ENCODE measurements at regions not wholly inside any gene's neighbourhood (a gene's known extent, or its start where the extent isn't known, plus 50 kb on each side); places are given as distances from the start of the nearest gene placed in this dataset.

DNA sequence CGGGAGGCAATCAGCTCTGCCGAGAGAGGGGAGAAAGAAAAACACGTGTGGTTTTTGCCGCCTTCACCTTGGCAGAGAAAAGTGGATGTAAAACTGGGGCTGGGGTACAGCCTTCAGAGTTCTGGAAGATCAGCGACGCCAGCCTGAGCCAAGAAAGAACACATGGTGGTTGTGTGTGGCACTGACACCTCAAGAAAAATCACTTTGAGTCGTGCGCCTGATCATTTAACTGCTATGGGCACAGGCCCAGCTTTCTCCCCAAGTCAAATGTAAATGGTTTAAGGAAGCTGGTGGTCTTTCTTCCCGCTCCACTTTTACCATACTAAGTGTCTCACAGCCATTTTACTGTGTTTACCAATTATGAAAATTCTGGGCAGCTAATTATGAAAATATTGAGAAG, 461.8 kb upstream of the SOX9 start:
- DNase-seq, result no peak

- DNase-seq, result no peak
Observed at GRCh38 chr17:71664861-71665260, 456.0 kb upstream of the SOX9 start.

- DNase-seq, result no peak
Observed at GRCh38 chr17:71666047-71666446, 454.8 kb upstream of the SOX9 start.

DNA sequence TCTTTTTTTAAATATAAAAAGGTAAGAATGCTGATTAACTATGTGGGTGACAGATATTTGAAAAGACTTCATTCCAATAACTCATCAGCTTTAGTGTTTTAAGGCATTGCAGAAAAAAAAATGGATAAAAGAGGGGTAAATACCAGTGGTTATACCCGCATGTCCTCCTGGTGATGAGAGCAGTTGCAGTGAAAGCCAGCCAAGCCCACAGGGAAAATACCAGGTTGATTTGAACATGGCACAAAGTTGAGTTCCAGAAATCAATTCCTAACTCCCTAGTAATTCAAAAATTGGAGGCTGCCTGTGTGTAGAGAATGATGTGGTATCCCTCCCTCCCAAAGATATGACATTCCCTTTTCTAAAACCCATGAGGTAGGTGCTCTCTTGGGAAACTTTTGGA, 453.2 kb upstream of the SOX9 start:
- DNase-seq, result no peak

GRCh38 chr17:71668807-71669206, 452.0 kb upstream of the SOX9 start:
- no peak for DNase-seq

GRCh38 chr17:71677439-71677838, 443.4 kb upstream of the SOX9 start:
- no peak for DNase-seq

GRCh38 chr17:71679832-71680231, 441.0 kb upstream of the SOX9 start:
- no peak for DNase-seq

- no peak for DNase-seq
Observed at GRCh38 chr17:71681427-71682173, 439.2 kb upstream of the SOX9 start.

DNA sequence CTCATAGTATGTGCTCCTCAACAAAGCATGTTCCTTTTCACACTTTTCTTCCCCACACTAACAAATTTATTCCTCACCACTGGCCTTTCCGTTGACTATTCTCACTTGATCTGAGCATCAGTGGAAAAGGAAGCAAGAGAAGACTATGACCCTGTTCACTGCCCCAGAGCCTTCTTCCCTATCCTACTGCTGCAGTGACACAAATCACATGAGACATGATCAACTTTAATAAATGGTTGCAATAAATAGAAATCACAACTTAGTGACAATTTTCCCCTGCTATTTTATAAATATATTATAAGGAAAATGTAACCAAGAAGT, 438.7 kb upstream of the SOX9 start:
- no peak for DNase-seq

DNA sequence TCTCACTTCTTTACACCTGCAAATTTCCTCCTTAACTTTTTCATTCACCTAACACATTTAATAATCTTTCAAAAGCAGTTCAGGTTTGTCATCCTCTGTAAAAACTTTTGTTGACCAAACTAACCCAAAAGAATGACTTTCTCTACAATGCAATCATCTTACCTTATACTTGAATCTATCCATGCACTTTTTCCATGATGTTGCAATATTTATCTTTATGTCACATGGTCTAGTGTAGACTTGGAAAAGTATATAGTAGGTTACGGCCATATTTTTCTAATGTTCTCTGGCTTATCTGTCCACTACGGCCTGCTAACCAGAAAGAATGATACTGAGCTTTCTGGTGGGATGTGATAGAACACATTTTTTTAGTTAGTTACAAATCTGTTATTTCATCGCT, 431.0 kb upstream of the SOX9 start:
- DNase-seq, result no peak

GRCh38 chr17:71699907-71700306, 420.9 kb upstream of the SOX9 start:
- DNase-seq, result no peak

DNA sequence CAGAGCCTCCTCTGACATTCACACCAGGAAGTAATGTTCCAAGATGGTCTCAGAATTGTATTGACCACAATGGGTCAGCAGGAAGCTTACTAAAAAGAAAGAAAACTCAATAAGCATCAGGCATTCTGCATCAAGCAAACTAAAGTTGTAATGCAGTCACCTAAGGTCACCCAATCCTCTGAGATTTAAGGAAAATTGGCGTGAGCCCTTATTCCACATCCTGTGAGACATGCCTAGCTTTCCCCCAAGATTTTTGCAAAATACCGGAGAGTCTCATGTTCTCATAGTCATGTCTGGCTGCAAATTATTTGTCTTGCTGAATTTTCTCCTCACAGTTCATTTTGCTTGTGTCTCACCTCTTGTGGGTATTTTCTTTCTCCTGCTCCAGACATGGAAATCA, 417.1 kb upstream of the SOX9 start:
- no peak for DNase-seq

DNA sequence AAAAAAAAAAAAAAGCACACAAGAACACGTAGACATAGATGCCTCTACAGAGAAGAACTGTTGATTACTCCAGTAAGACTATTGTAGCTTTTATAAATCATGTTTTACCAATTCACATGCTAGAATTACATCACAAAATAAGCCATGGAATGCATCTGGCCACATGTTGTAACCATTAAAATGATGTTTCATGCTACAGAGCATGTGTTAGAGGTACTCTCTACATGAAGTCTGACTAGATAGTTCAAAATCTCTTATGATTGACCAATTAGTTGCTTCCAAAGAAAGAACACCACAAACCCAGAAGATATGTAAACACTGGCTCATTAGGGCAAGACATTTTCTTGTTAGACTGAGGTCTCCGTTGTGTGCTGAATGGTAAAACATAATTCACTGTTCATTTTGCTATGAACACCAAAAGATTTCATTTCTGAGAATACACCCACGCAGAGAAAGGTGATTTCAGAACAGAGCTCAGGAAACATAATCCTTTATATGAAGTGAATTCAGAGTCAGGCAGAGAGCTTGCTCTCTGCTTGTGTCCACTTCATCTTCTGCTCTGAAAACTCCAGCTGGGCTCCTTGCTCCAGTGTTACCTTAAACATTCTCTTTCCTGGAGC, 411.4 kb upstream of the SOX9 start:
- DNase-seq, result no peak

- DNase-seq, result no peak
Observed at GRCh38 chr17:71709946-71710345, 410.9 kb upstream of the SOX9 start.

- DNase-seq, result no peak
Observed at GRCh38 chr17:71710816-71711215, 410.0 kb upstream of the SOX9 start.

DNA sequence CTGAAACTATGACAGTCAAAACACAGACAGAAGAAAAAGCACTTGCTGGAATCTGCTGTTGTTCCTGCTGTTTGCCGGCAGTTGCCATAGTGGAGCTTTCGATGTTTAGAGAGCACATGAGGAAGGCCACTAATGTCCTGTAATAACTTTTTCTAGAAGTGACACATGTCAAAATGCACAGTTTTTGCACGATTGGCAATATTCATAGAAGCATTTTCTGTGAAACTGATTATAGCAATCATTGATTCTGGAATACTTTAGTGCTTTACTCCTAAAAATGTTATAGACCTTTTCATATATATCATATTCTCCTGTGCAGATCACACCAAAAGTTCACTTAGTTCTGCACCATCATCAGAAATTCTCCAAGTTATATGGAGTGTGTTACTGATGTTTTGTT, 407.0 kb upstream of the SOX9 start:
- DNase-seq, result no peak

DNA sequence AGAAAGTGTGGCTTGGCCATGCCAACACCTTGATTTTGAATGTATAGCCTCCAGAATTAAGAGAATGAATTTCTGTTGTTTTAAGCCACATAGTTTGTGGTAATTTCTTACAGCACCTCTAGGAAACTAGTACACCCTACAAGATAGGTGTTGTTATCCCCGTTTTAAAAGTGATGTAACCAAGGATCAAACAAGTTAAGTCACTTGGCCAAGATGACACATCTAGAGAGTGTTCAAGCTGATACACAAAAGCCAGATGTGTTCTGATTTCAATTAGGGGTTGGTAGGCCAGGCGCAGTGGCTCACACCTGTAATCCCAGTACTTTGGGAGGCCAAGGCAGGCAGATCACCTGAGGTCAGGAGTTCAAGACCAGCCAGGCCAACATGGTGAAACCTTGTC, 396.5 kb upstream of the SOX9 start:
- DNase-seq, result no peak

GRCh38 chr17:71725811-71726210, 395.0 kb upstream of the SOX9 start:
- DNase-seq, result no peak

- DNase-seq, result no peak
Observed at GRCh38 chr17:71726341-71726740, 394.5 kb upstream of the SOX9 start.

GRCh38 chr17:71727292-71727691, 393.5 kb upstream of the SOX9 start:
- no peak for DNase-seq

GRCh38 chr17:71727723-71728122, 393.1 kb upstream of the SOX9 start:
- DNase-seq, result no peak

- no peak for DNase-seq
Observed at GRCh38 chr17:71730871-71731270, 389.9 kb upstream of the SOX9 start.

GRCh38 chr17:71735893-71736292, 384.9 kb upstream of the SOX9 start:
- no peak for DNase-seq

- DNase-seq, result no peak
Observed at GRCh38 chr17:71740866-71741265, 380.0 kb upstream of the SOX9 start.

DNA sequence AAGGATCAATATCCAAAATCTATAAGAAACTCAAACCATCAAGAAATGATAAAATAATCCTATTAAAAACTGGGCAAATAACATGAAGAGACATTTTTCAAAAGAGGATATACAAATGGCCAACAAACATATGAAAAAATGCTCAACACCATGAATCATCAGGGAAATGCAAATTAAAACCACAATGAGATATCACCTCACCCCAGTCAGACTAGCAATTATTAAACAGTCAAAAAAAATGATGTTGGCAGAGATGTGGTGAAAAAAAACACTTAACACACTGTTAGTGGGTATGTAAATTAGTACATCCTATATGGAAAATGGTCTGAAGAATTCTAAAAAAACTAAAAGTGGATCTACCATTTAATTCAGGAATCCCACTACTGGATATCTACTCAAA, 379.0 kb upstream of the SOX9 start:
- no peak for DNase-seq
